H9 (cell line): ENCODE measurements at regions not wholly inside any gene's neighbourhood (a gene's known extent, or its start where the extent isn't known, plus 50 kb on each side); places are given as distances from the start of the nearest gene placed in this dataset.
A peak's percentile ranks its signal among the peaks of the same experiment; 100 is the strongest.

Experiments
- DNase-seq: peaks from one replicate; pipeline ENCODE4 v3.0.0-alpha.2; 2017
- H2AFZ ChIP-seq: one replicate; pipeline ENCODE4 v1.6.1; 2013; ENCODE audit warnings: mild to moderate bottlenecking, low read length, control low read depth, moderate library complexity
- H2AK5ac ChIP-seq: 2 replicates; pipeline ENCODE4 v1.6.1; 2013; ENCODE audit warnings: low read length, control low read depth, mixed read lengths; ENCODE audit not compliant: insufficient read length
- H2BK120ac ChIP-seq: one replicate; pipeline ENCODE4 v1.6.1; 2013; ENCODE audit warnings: low read depth, mild to moderate bottlenecking, low read length, control low read depth, inconsistent platforms; ENCODE audit not compliant: poor library complexity, severe bottlenecking
- H2BK12ac ChIP-seq: 2 replicates; pipeline ENCODE4 v1.6.1; 2013; ENCODE audit warnings: low read length, control low read depth, mixed read lengths, low read depth; ENCODE audit not compliant: insufficient read length
- H2BK15ac ChIP-seq: 2 replicates; pipeline ENCODE4 v1.6.1; 2013; ENCODE audit warnings: low read depth, low read length, control low read depth
- H2BK20ac ChIP-seq: one replicate; pipeline ENCODE4 v1.6.1; 2013; ENCODE audit warnings: low read depth, mild to moderate bottlenecking, low read length, control low read depth, inconsistent platforms; ENCODE audit not compliant: poor library complexity, severe bottlenecking
- H2BK5ac ChIP-seq: 2 replicates; pipeline ENCODE4 v1.6.1; 2013; ENCODE audit warnings: low read length, control low read depth, mixed read lengths; ENCODE audit not compliant: insufficient read length
- H3K14ac ChIP-seq: 2 replicates; pipeline ENCODE4 v1.6.1; 2013; ENCODE audit warnings: low read length, control low read depth; ENCODE audit not compliant: insufficient read depth
- H3K18ac ChIP-seq: 2 replicates; pipeline ENCODE4 v1.6.1; 2013; ENCODE audit warnings: low read depth, mild to moderate bottlenecking, mixed read lengths, low read length, control low read depth; ENCODE audit not compliant: insufficient read length
- H3K23ac ChIP-seq: 2 replicates; pipeline ENCODE4 v1.6.1; 2013; ENCODE audit warnings: low read length, control low read depth, mixed read lengths, low read depth; ENCODE audit not compliant: insufficient read length
- H3K23me2 ChIP-seq: 2 replicates; pipeline ENCODE4 v1.6.1; 2013; ENCODE audit warnings: low read depth, mild to moderate bottlenecking, mixed read lengths, low read length, control low read depth; ENCODE audit not compliant: insufficient read length, poor library complexity, severe bottlenecking
- H3K27ac ChIP-seq: 2 replicates; pipeline ENCODE4 v1.5.1; 2013; ENCODE audit warnings: low read length, control low read depth, mixed read lengths, low read depth; ENCODE audit not compliant: insufficient read length
- H3K27me3 ChIP-seq: 2 replicates; pipeline ENCODE4 v1.6.1; 2013; ENCODE audit warnings: low read length, control low read depth, inconsistent platforms; ENCODE audit not compliant: insufficient read depth
- H3K4ac ChIP-seq: 2 replicates; pipeline ENCODE4 v1.6.1; 2013; ENCODE audit warnings: low read depth, mild to moderate bottlenecking, control low read depth, inconsistent platforms, low read length, moderate library complexity
- H3K4me1 ChIP-seq: 2 replicates; pipeline ENCODE4 v1.6.1; 2013; ENCODE audit warnings: low read length, control low read depth, inconsistent platforms; ENCODE audit not compliant: insufficient read depth
- H3K4me2 ChIP-seq: 2 replicates; pipeline ENCODE4 v1.6.1; 2013; ENCODE audit warnings: low read length, control low read depth, mixed read lengths; ENCODE audit not compliant: insufficient read length, insufficient read depth
- H3K56ac ChIP-seq: 2 replicates; pipeline ENCODE4 v1.6.1; 2013; ENCODE audit warnings: low read depth, mild to moderate bottlenecking, mixed read lengths, low read length, control low read depth; ENCODE audit not compliant: insufficient read length
- H3K79me1 ChIP-seq: 2 replicates; pipeline ENCODE4 v1.6.1; 2013; ENCODE audit warnings: low read depth, mild to moderate bottlenecking, moderate library complexity, low read length, control low read depth, inconsistent platforms; ENCODE audit not compliant: insufficient read depth, poor library complexity, severe bottlenecking
- H3K79me2 ChIP-seq: 2 replicates; pipeline ENCODE4 v1.6.1; 2013; ENCODE audit warnings: low read length, control low read depth, inconsistent platforms; ENCODE audit not compliant: insufficient read depth
- H3K9ac ChIP-seq: 2 replicates; pipeline ENCODE4 v1.6.1; 2013; ENCODE audit warnings: low read length, control low read depth, mixed read lengths; ENCODE audit not compliant: insufficient read length; ENCODE audit errors: extremely low read depth
- H3K9me3 ChIP-seq: one replicate; pipeline ENCODE4 v1.6.1; 2013; ENCODE audit warnings: low read depth, low read length, inconsistent platforms; ENCODE audit not compliant: control insufficient read depth
- H3T11ph ChIP-seq: one replicate; pipeline ENCODE4 v1.6.1; 2013; ENCODE audit warnings: mild to moderate bottlenecking, low read length, control low read depth, inconsistent platforms
- H4K20me1 ChIP-seq: one replicate; pipeline ENCODE4 v1.6.1; 2013; ENCODE audit not compliant: control insufficient read depth, insufficient read length, insufficient read depth
- H4K5ac ChIP-seq: 2 replicates; pipeline ENCODE4 v1.6.1; 2013; ENCODE audit warnings: low read depth, mild to moderate bottlenecking, mixed read lengths, low read length, control low read depth; ENCODE audit not compliant: insufficient read length
- H4K8ac ChIP-seq: replicated peaks from 2 replicates; pipeline ENCODE4 v1.6.1; 2013; ENCODE audit warnings: low read length, control low read depth, mixed read lengths, low read depth; ENCODE audit not compliant: insufficient read length
- H4K91ac ChIP-seq: 2 replicates; pipeline ENCODE4 v1.6.1; 2013; ENCODE audit warnings: low read depth, mild to moderate bottlenecking, moderate library complexity, mixed read lengths, low read length, control low read depth; ENCODE audit not compliant: insufficient read length
- H3K27ac Mint-ChIP-seq, 3 experiments: 2 replicates in 2 of 3; 3 replicates in 1 of 3; pipeline ENCODE4 v1.8.0; 2020 to 2021; ENCODE audit warnings: mixed read lengths in 3 of 3, mild to moderate bottlenecking in 1 of 3, moderate library complexity in 1 of 3
- H3K27me3 Mint-ChIP-seq: 2 replicates; pipeline ENCODE4 v1.8.0; 2021; ENCODE audit warnings: low read depth, mild to moderate bottlenecking, moderate library complexity, mixed read lengths
- H3K36me3 Mint-ChIP-seq, 3 experiments: 2 replicates in 2 of 3; 3 replicates in 1 of 3; pipeline ENCODE4 v1.8.0; 2020 to 2021; ENCODE audit warnings: low read depth in 3 of 3, mixed read lengths in 3 of 3; ENCODE audit not compliant: insufficient read depth in 1 of 3
- H3K4me1 Mint-ChIP-seq, 2 experiments: 2 replicates each; pipeline ENCODE4 v1.8.0; 2020; ENCODE audit warnings: mixed read lengths in 2 of 2
- H3K4me3 Mint-ChIP-seq, 2 experiments: 2 replicates in 1 of 2; 3 replicates in 1 of 2; pipeline ENCODE4 v1.8.0; 2020 to 2021; ENCODE audit warnings: mild to moderate bottlenecking in 2 of 2, mixed read lengths in 2 of 2, moderate library complexity in 1 of 2
- H3K9me3 Mint-ChIP-seq, 2 experiments: 2 replicates in 1 of 2; 3 replicates in 1 of 2; pipeline ENCODE4 v1.8.0; 2020; ENCODE audit warnings: mild to moderate bottlenecking in 2 of 2, mixed read lengths in 2 of 2, moderate library complexity in 1 of 2
- WGBS: extraction: QIAGEN DNeasy Blood & Tissue Kit; methylation state at CpG from one replicate; pipeline ENCODE4 v1.1.7; 2013; ENCODE audit warnings: missing lambda C conversion rate, low lambda C conversion rate, mixed read lengths; ENCODE audit not compliant: insufficient read length; ENCODE audit errors: extremely low coverage; 5-methylcytosine and 5-hydroxymethylcytosine counted together
- TF ChIP-seq, protein P1 (sequence below): fragments of 200-600 bp; sonication (generic); conservative IDR thresholded peaks from 3 replicates; pipeline ENCODE4 v1.8.0; 2021; ENCODE audit warnings: antibody characterized with exemption, mild to moderate bottlenecking

DNA sequence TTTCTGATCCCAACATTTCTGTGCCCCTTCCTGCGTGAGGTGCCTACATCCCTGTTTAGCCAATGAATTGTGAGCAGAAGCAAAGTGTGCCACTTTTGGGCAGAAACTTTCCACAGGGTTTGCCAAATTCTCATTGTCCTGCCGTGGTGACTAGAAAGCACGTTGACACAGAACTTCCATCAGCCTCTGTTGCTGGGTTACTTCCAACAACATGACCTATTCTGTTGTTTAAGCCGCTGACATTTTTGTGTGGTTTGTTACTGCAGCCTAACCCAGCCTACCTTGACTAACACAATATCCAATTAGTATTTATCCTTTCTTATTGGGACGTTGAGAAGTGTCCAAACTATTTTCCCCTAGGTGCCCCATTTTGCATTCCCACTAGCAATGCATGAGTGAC, 136.8 kb downstream of the URB2 start:
- Histone ChIP-seq H3K23me2 (no peaks in the 10 kb centered on the region), H3K79me1 (no peaks in the 10 kb centered on the region), H4K20me1 (no peaks in the 10 kb centered on the region), H4K91ac (no peak overlapping the region), H2AFZ (no peak overlapping the region), H3K27me3 (no peaks in the 10 kb centered on the region), H3K9ac (no peak overlapping the region), H3K4ac (no peak overlapping the region), H2BK120ac (no peak overlapping the region), H3T11ph (no peak overlapping the region), H3K14ac (no peak overlapping the region), H3K9me3 (no peaks in the 10 kb centered on the region), H3K27ac (no peak overlapping the region), H3K18ac (no peak overlapping the region), H2BK12ac (no peak overlapping the region), H4K8ac (no peak overlapping the region), H2BK5ac (no peak overlapping the region), H3K4me2 (no peak overlapping the region), H2BK15ac (no peak overlapping the region), H2AK5ac (no peak overlapping the region), H3K4me1 (no peaks in the 10 kb centered on the region), H3K56ac (no peak overlapping the region), H2BK20ac (no peak overlapping the region), H4K5ac (no peak overlapping the region), H3K79me2 (no peaks in the 10 kb centered on the region), H3K23ac (no peak overlapping the region)
- TF ChIP-seq, protein P1, sequence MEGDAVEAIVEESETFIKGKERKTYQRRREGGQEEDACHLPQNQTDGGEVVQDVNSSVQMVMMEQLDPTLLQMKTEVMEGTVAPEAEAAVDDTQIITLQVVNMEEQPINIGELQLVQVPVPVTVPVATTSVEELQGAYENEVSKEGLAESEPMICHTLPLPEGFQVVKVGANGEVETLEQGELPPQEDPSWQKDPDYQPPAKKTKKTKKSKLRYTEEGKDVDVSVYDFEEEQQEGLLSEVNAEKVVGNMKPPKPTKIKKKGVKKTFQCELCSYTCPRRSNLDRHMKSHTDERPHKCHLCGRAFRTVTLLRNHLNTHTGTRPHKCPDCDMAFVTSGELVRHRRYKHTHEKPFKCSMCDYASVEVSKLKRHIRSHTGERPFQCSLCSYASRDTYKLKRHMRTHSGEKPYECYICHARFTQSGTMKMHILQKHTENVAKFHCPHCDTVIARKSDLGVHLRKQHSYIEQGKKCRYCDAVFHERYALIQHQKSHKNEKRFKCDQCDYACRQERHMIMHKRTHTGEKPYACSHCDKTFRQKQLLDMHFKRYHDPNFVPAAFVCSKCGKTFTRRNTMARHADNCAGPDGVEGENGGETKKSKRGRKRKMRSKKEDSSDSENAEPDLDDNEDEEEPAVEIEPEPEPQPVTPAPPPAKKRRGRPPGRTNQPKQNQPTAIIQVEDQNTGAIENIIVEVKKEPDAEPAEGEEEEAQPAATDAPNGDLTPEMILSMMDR, result no peak
- Mint-ChIP-seq H3K36me3 (no peaks in the 10 kb centered on the region), H3K27me3 (peaks cover 5% of the 10 kb centered on the region), H3K9me3 (no peaks in the 10 kb centered on the region), H3K4me3 (no peak overlapping the region), H3K4me1 (no peaks in the 10 kb centered on the region), H3K27ac (peak overlapping the region in 1 of 3 experiments; percentile 28; a peak in 1 of 7 replicates)
- no CpG with 5 or more reads among the region's 5 CpGs for WGBS
- DNase-seq, result no peak
